Adrenal gland (tissue), 9 donors: ENCODE measurements at regions not wholly inside any gene's neighbourhood (a gene's known extent, or its start where the extent isn't known, plus 50 kb on each side); places are given as distances from the start of the nearest gene placed in this dataset.

ENCODE experiments used
- DNase-seq, 7 donors: peaks; one replicate each; pipeline ENCODE4 v3.0.0-alpha.2; 2019 to 2020
- H3K27ac ChIP-seq, 5 donors: fragments of 200-600 bp; sonication (generic) in 4 of 5; 1 replicate in 3 of 5; 2 replicates in 2 of 5; pipeline versions ENCODE4 v1.5.1 to v1.8.0; 2016 to 2020; ENCODE audit warnings: mild to moderate bottlenecking in 1 of 5
- H3K27me3 ChIP-seq: fragments of 200-600 bp; 2 replicates; pipeline ENCODE4 v1.8.0; 2021
- H3K36me3 ChIP-seq, 2 donors: fragments of 200-600 bp; replicated peaks in 1 of 2; 1 replicate in 1 of 2; 2 replicates in 1 of 2; pipeline versions ENCODE4 v1.5.1 to v1.8.0; 2018 to 2022
- H3K4me1 ChIP-seq, 2 donors: fragments of 200-600 bp; replicated peaks in 1 of 2; 1 replicate in 1 of 2; 2 replicates in 1 of 2; pipeline versions ENCODE4 v1.5.1 to v1.8.0; 2018 to 2021
- H3K4me3 ChIP-seq, 4 donors: fragments of 200-600 bp; sonication (generic) in 3 of 4; one replicate each; pipeline ENCODE4 v1.5.1; 2016 to 2018
- H3K9me3 ChIP-seq, 3 donors: fragments of 200-600 bp; sonication (generic) in 1 of 3; replicated peaks in 1 of 3; 1 replicate in 2 of 3; 2 replicates in 1 of 3; pipeline versions ENCODE4 v1.5.1 to v1.8.0; 2016 to 2021
- CTCF ChIP-seq, 6 experiments: fragments of 450-650 bp in 4 of 6; fragments of 200-600 bp in 2 of 6; sonication (generic) in 1 of 6; IDR thresholded peaks; 1 replicate in 5 of 6; 2 replicates in 1 of 6; pipeline versions ENCODE4 v1.5.1 to v1.8.0; 2016 to 2021; ENCODE audit warnings: antibody characterized with exemption in 6 of 6, mild to moderate bottlenecking in 2 of 6, moderate library complexity in 1 of 6
- POLR2A ChIP-seq, 2 donors: fragments of 450-650 bp; IDR thresholded peaks; one replicate each; pipeline ENCODE4 v1.6.1; 2017; ENCODE audit warnings: antibody characterized with exemption in 2 of 2, mild to moderate bottlenecking in 2 of 2, moderate library complexity in 1 of 2
- WGBS, 4 donors: extraction: QIAGEN DNeasy Blood & Tissue Kit in 2 of 4; methylation state at CpG; one replicate each; pipeline versions ENCODE4 v1.1.5 to v1.1.7; 2013 to 2017; 5-methylcytosine and 5-hydroxymethylcytosine counted together
- intact Hi-C, 2 donors: fragments of 100-400 bp; cut with DNase I; formaldehyde crosslinking; loops; one replicate each; pipeline versions ENCODE4 v1.14.1 to v1.15.0; 2022 to 2023
- donor health status: healthy with polysubstance abuse.
- donor health status: Bipolar disorder and iron deficiency.
- donor health status: DM: yes; HTN: yes; CAD: no.
- donor health status: DM: no; HTN: no; CAD: no.
- donor health status: DM: no; HTN: no; CAD: no.

GRCh38 chr1:104406728-104407127, 657.0 kb downstream of the AMY1C start:
- no peaks in the 10 kb centered on the region for H3K4me1 ChIP-seq
- H3K27me3 ChIP-seq, result no peaks in the 10 kb centered on the region
- intact Hi-C loops, result no loop called here
- no peak overlapping the region for H3K4me3 ChIP-seq
- H3K36me3 ChIP-seq, result no peaks in the 10 kb centered on the region
- no peak overlapping the region for H3K27ac ChIP-seq
- 30 to 68% (median 66%) methylated on average over 2 of the region's 2 CpGs for WGBS, 4 donors
- no peak for TF ChIP-seq CTCF (IDR thresholded peaks at IDR 0.05)
- TF ChIP-seq POLR2A (IDR thresholded peaks at IDR 0.05), result no peak
- no peaks in the 10 kb centered on the region for H3K9me3 ChIP-seq
- DNase-seq, result no peak

GRCh38 chr1:104408268-104408667, 658.6 kb downstream of the AMY1C start:
- DNase-seq, result no peak
- no peak overlapping the region for H3K4me3 ChIP-seq

GRCh38 chr1:104435255-104435654, 685.6 kb downstream of the AMY1C start:
- Histone ChIP-seq H3K4me3 (no peak overlapping the region), H3K27ac (no peak overlapping the region), H3K36me3 (no peaks in the 10 kb centered on the region), H3K27me3 (no peaks in the 10 kb centered on the region), H3K4me1 (no peaks in the 10 kb centered on the region), H3K9me3 (no peaks in the 10 kb centered on the region)
- no peak for TF ChIP-seq POLR2A (IDR thresholded peaks at IDR 0.05)
- no peak for TF ChIP-seq CTCF (IDR thresholded peaks at IDR 0.05)
- WGBS, 4 donors, result 81 to 90% (median 84%) methylated on average over 4 of the region's 4 CpGs
- intact Hi-C loops, result no loop called here
- no peak for DNase-seq

More at GRCh38 chr1:104408268-104408667, 658.6 kb downstream of the AMY1C start:
- no peaks in the 10 kb centered on the region for H3K36me3 ChIP-seq
- no peaks in the 10 kb centered on the region for H3K27me3 ChIP-seq
- intact Hi-C loops, result no loop called here
- no peak overlapping the region for H3K27ac ChIP-seq
- 73 to 94% (median 84%) methylated on average over 5 to 8 of the region's 8 CpGs for WGBS, 4 donors
- TF ChIP-seq CTCF (IDR thresholded peaks at IDR 0.05) (no peak), POLR2A (IDR thresholded peaks at IDR 0.05) (no peak)
- H3K9me3 ChIP-seq, result no peaks in the 10 kb centered on the region
- no peaks in the 10 kb centered on the region for H3K4me1 ChIP-seq

GRCh38 chr1:104440011-104440410, 690.3 kb downstream of the AMY1C start:
- no peak overlapping the region for H3K4me3 ChIP-seq
- no peaks in the 10 kb centered on the region for H3K27me3 ChIP-seq
- no peaks in the 10 kb centered on the region for H3K4me1 ChIP-seq
- intact Hi-C loops, result no loop called here
- WGBS, 4 donors, result 72 to 95% (median 80%) methylated on average over 1 of the region's 1 CpG
- DNase-seq, result no peak
- no peak overlapping the region for H3K27ac ChIP-seq
- H3K36me3 ChIP-seq, result no peaks in the 10 kb centered on the region
- no peaks in the 10 kb centered on the region for H3K9me3 ChIP-seq
- TF ChIP-seq CTCF (IDR thresholded peaks at IDR 0.05) (no peak), POLR2A (IDR thresholded peaks at IDR 0.05) (no peak)
